ENCODE measurements at regions not wholly inside any gene's neighbourhood (a gene's known extent, or its start where the extent isn't known, plus 50 kb on each side); places are given as distances from the start of the nearest gene placed in this dataset.

DNA sequence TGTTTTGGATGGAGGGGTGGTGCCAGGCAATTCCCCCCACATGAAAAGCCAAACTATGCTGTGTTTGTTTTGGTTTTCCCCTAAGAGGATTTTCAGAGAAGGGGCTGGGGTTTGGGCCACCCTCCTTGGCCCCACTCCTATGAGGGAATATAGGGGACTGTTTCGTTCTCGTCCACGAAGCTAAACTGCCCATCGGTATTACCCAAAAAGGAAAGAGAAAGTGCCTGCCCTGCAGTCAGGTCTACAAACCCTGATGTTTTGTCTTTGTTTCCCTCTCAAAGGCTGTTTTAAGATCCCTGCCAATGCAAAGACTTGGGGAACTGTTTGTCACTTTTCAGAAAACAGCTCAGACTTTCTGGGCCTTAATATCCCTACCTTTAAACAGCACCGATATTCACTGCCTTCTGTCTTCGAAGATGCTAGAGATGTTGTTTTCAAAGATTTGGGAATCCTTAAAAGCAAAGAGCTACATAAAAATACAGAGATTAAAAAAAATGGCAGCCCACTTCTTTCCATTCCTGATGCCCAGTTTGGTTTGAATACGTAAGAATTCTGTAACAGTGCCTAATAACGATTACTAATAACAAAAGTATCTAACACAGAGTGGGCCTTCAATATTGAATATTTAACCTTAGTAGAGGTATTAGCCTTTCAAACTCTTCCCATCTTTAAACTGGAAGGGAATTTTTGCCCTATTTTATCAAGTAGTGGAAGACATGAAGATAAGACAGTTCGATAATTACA lies 518.4 kb downstream of the MED13L start:
- TF ChIP-seq, protein P1, sequence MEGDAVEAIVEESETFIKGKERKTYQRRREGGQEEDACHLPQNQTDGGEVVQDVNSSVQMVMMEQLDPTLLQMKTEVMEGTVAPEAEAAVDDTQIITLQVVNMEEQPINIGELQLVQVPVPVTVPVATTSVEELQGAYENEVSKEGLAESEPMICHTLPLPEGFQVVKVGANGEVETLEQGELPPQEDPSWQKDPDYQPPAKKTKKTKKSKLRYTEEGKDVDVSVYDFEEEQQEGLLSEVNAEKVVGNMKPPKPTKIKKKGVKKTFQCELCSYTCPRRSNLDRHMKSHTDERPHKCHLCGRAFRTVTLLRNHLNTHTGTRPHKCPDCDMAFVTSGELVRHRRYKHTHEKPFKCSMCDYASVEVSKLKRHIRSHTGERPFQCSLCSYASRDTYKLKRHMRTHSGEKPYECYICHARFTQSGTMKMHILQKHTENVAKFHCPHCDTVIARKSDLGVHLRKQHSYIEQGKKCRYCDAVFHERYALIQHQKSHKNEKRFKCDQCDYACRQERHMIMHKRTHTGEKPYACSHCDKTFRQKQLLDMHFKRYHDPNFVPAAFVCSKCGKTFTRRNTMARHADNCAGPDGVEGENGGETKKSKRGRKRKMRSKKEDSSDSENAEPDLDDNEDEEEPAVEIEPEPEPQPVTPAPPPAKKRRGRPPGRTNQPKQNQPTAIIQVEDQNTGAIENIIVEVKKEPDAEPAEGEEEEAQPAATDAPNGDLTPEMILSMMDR (IDR thresholded peaks at IDR 0.05; ENCODE audit: low read depth, low read length): no peak
- TF ChIP-seq POLR2A (IDR thresholded peaks at IDR 0.05; ENCODE audit: extremely low read depth, insufficient read length): no peak
- TF ChIP-seq, protein P2, sequence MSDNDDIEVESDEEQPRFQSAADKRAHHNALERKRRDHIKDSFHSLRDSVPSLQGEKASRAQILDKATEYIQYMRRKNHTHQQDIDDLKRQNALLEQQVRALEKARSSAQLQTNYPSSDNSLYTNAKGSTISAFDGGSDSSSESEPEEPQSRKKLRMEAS (IDR thresholded peaks at IDR 0.05; ENCODE audit: low read depth, low read length): no peak
